Right lobe of liver (tissue), 4 donors: ENCODE measurements at regions not wholly inside any gene's neighbourhood (a gene's known extent, or its start where the extent isn't known, plus 50 kb on each side); places are given as distances from the start of the nearest gene placed in this dataset.

ENCODE experiments used
- CTCF ChIP-seq, 4 donors: fragments of 200-600 bp in 3 of 4; fragments of 450-650 bp in 1 of 4; IDR thresholded peaks; one replicate each; pipeline versions ENCODE4 v1.5.1 to v1.8.0; 2016 to 2022; ENCODE audit warnings: antibody characterized with exemption in 4 of 4, mild to moderate bottlenecking in 2 of 4
- POLR2A ChIP-seq: fragments of 450-650 bp; IDR thresholded peaks from one replicate; pipeline ENCODE4 v1.6.1; 2017; ENCODE audit warnings: antibody characterized with exemption, mild to moderate bottlenecking
- donor health status: DM: no; HTN: no; CAD: no.
- donor health status: DM: no; HTN: no; CAD: no.
- donor health status: DM: no; HTN: yes; CAD: no.

DNA sequence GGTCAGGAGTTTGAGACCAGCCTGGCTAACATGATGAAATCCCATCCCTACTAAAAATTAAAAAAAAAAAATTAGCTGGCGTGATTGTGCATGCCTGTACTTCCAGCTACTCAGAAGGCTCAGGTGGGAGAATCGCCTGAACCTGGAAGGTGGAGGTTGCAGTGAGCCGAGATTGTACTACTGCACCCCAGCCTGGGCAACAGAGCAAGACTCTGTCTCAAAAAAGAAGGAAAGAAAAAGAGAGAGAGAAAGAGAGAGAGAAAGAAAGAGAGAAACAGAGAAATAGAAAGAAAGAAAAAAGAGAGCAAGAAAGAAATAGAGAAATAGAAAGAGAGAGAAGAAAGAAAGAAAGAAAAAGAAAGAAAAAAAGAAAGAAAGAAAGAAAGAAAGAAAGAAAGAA is 292.8 kb upstream of the KLF6 start:
- no peak for TF ChIP-seq POLR2A
- TF ChIP-seq CTCF (IDR thresholded peaks at IDR 0.05) = no peak
